HG03039 (cell line): ENCODE measurements at regions not wholly inside any gene's neighbourhood (a gene's known extent, or its start where the extent isn't known, plus 50 kb on each side); places are given as distances from the start of the nearest gene placed in this dataset.

Experiments
- ATAC-seq: cut with Tn5 transposase; IDR thresholded peaks from one replicate; pipeline ENCODE4 v1.9.1; 2021; ENCODE audit warnings: mild to moderate bottlenecking, moderate library complexity; ENCODE audit not compliant: unreplicated experiment

DNA sequence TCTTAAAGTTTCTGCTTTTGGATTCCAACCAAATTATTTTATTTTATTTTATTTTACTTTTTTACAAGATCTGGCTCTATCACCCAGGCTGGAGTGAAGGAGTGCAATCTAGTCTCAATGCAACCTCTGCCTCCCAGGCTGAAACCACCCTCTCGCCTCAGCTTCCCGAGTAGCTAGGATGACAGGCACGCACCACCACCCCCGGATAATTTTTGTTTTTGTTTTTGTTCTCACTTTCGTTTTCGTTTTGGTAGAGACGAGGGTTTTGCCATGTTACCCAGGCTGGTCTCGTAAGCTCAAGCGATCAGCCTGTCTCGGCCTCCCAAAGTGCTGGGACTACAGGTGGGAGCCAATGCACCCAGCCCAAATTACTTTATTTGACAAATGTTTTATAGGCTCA lies 219.8 kb downstream of the ETS1 start:
- no peak for ATAC-seq

DNA sequence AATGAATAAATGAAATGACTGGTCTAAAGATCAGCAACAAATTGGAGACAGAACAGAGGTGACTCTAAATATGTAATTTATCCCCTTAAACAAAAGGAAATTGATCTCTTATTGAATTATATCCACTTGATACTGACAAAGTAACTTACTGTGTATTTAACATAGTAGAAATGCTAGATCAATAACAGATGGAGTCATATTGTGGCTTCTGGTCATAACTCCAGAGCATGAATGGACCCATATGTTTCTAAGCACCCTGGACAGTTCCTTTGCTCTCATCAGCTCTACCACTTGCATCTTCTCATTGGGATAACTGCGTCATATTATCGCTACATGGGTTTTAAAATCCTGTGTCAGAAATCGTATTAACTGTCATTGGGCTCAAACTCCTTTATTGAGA lies 222.3 kb downstream of the ETS1 start:
- no peak for ATAC-seq

GRCh38 chr11:128361451-128362020 lies 225.8 kb downstream of the ETS1 start:
- no peak for ATAC-seq

- ATAC-seq: no peak
Measured at GRCh38 chr11:128359515-128359914, 227.8 kb downstream of the ETS1 start.

- no peak for ATAC-seq
Measured at GRCh38 chr11:128357073-128357472, 230.3 kb downstream of the ETS1 start.

- ATAC-seq: no peak
Measured at GRCh38 chr11:128355558-128355957, 231.8 kb downstream of the ETS1 start.

DNA sequence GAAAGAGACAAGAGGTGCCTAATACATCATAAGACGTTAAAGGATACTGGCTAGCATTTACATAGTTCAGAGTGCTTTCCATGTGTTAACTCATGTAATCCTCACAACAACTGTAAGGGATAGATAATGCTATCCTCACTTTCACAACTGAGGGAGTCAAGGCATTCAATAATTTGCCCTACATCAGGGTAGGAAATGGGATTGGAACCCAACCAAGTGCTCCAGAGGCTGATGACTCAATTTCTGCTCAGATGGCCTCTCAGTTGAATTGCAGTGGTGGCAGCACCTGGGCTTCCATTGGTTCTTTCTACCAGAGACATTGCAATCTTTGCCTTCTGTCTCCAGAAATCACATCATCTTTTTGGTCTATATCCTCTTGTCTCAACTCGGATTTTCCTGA lies 232.9 kb downstream of the ETS1 start:
- ATAC-seq: no peak

DNA sequence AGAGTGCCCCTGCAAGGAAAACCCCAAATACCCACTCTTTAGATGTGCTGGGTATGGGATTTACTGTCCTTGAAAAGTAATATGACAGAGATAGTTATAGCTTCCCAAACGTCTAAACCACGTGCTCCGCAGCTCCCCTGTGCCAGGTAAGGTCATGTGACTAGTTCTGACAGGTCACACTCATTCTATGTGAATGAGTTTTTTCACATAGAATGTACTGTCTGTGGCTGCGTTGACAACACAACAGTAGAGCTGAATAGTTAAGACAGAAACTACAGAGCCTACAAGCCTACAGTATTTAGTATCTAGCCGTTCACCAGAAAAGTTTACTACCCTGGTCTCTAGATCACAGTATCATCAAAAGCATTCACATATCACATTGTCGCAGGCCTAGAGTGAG lies 236.2 kb downstream of the ETS1 start:
- no peak for ATAC-seq

GRCh38 chr11:128349650-128350299 lies 237.6 kb downstream of the ETS1 start:
- ATAC-seq: no peak

DNA sequence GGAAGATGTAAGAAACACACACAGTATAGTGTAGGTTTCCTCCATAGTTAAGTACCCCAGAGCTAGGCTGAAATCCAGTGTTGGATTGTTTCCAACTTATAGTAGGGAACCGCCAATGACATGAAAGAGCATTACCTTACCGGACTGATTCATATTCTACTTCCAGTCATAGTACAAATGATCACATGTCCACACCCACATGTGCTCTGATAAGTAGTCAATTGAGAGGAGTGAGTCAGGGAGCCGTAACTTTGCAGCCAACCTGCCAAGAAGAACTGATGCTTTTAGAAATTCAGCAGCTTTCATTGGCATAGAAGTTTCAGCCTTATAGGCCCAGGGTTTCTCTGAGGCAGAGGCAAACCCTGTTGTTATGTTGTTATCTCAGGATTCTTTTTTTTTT lies 240.6 kb downstream of the ETS1 start:
- no peak for ATAC-seq

DNA sequence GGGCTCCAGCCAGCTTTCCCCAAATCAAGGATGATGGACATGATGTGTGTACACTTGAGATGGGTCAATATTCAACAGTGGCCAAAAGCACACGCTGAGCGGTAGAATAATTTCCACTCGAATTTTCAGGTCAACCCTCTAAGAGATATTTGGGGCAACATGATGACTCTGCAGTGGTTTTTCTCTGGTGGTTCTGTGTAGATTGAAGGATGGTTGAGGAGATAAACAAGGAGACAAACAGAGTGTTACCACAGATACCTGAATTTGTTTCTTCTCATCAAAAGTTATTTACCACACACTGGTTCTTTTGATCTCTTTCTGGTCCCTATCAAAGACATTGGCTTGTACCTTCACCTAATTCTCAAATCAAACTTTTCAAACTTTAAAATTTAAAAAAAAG lies 242.0 kb downstream of the ETS1 start:
- ATAC-seq: no peak

- no peak for ATAC-seq
Measured at GRCh38 chr11:128343870-128344269, 243.5 kb downstream of the ETS1 start.

GRCh38 chr11:128343135-128343514 lies 244.2 kb downstream of the ETS1 start:
- ATAC-seq: no peak

DNA sequence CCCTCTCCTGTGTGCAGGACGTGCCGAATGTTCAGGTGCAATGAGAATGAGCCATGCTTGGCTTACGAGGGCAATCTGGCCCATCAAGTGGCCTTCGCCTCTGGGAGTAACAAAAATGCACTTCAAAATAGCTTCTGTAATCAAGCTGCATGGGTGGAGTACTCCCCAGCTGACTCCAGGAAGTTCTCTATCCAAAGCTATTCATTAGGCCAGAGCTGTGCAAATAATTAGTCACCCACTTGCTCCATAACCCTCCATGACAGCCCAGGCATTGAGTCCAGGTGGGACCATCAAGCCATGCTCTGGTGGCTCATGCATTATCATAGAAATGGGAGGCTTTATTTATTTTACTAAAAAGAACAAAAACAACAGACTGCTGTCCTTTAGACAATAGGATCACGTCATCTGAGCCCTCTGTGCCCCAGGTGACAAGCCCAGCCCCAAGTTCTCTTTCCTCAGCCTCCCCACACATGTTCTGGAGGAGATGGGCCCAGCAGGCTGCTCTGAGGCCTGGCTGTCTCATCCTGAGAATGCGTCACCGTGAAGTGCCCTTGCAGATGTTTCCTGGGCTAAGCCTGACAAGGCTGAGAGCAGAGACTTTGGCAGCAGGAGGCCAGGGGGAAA lies 244.7 kb downstream of the ETS1 start:
- ATAC-seq: peak; percentile 81

- ATAC-seq: no peak
Measured at GRCh38 chr11:128341280-128342248, 245.8 kb downstream of the ETS1 start.

- ATAC-seq: no peak
Measured at GRCh38 chr11:128339792-128340191, 247.6 kb downstream of the ETS1 start.

DNA sequence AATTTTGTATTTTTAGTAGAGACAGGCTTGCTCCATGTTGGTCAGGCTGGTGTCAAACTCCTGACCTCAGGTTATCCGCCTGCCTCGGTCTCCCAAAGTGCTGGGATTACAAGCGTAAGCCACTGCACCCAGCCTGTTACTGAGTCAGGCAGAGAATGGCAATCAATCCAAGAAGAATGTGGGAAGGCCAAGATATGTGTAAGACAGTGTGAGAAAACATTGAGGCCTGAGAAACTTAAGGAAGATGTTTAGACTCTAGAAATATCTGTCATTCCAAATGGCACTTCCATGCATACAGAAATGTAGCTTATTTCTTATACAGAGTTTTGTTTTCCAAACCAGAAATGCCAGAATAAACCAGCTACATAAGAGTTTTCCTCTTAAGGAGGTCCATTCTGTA lies 248.5 kb downstream of the ETS1 start:
- ATAC-seq: no peak

DNA sequence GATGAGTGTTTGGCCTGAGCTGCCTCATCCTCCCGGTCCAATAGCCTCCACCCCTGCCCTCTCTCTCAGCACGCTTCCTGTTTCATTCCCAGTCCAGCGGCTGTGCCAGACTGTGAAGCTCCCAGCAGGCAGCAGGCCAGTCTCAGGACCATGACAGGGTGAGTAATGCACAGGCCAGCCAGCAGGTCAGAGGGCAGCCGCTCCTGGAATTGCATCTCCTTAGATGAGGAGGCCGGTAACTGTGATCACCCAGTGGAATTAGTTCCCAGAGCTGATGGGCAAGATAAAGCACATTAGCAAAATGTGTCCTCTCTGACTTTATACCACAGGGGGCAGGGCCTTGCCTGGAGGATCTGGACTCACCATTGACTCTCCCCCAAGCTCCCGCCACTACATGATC lies 251.2 kb downstream of the ETS1 start:
- ATAC-seq: no peak

GRCh38 chr11:128335729-128336128 lies 251.6 kb downstream of the ETS1 start:
- no peak for ATAC-seq

GRCh38 chr11:128334311-128335044 lies 252.9 kb downstream of the ETS1 start:
- no peak for ATAC-seq

DNA sequence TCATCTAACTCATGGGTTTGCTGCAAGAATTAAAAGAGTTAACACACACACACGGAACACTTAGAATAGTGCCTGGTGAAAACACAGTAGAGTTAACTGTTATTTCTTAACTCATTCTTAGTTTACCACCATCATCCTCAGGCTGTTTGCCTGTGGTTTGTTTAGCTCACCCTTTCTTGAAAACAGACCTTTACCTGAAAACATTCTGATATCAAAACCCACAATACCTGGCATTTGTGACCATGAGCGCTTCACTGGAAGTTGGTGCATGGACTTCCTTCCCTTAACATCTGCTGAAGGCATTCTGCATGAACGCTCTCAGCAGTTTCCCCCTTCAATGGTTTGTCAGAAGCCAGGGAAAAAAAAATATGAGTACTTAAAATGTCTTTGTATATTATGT lies 256.0 kb downstream of the ETS1 start:
- no peak for ATAC-seq
